MM.1S (cell line): ENCODE measurements at regions not wholly inside any gene's neighbourhood (a gene's known extent, or its start where the extent isn't known, plus 50 kb on each side); places are given as distances from the start of the nearest gene placed in this dataset.

Experiments used
- EZH2 ChIP-seq: fragments of 300-600 bp; sonication (generic); optimal IDR thresholded peaks from 2 replicates; pipeline ENCODE3; 2017; ENCODE audit warnings: low read depth, mild to moderate bottlenecking, antibody characterized with exemption, low read length, mixed read lengths
- EZH2phosphoT487 ChIP-seq: fragments of 300-600 bp; sonication (generic); IDR thresholded peaks from 2 replicates; pipeline ENCODE4 v1.6.1; 2018; ENCODE audit warnings: antibody characterized with exemption, low read length
- TF ChIP-seq, protein P1 (sequence below): fragments of 300-600 bp; sonication (generic); IDR thresholded peaks from 2 replicates; pipeline ENCODE4 v1.5.1; 2016; ENCODE audit warnings: antibody characterized with exemption, low read length, mixed read lengths

DNA sequence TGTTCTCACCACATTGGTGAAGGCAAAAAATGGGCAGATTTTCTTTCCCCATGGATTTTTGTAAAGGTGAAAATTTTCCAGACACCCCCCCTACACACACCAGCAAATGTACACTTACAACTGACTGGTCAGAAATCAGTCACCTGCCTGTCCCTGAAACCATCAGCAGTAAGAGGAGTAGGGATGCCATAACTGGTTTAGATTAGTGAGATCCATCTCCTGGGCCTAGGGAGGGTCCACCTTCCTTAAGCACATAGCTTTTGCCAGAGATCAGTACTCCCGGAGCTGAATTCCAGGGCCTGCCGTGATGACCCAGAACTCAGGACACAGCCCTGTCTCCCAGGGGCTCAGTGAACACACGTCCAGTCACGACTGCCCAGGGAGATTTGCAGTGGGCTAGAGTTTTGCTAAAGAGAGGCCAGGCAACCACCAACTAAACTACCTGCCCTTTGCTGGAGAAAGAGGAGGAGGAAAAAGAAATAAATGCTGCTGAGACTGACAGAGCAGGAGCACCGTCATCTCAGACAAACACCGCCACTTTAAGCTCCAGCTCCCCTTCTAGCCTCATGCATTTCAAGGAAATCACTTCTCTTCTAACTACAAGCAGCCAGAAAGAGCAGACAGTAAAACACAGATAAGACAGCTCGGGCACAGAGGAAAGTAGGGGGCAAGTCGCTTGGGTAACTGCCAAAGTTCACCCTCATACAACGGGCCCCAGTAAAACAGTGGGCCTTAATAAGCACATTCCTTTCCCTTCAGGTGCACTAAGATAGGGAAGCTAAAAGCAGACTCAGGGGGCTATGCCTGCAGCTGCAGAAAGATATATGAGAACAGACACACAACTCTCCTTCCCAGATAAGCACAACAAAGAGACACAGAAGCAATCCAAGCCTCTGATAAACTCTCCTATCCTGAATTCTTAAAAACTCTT lies 82.6 kb upstream of the SPTLC3 start:
- TF ChIP-seq, protein P1, sequence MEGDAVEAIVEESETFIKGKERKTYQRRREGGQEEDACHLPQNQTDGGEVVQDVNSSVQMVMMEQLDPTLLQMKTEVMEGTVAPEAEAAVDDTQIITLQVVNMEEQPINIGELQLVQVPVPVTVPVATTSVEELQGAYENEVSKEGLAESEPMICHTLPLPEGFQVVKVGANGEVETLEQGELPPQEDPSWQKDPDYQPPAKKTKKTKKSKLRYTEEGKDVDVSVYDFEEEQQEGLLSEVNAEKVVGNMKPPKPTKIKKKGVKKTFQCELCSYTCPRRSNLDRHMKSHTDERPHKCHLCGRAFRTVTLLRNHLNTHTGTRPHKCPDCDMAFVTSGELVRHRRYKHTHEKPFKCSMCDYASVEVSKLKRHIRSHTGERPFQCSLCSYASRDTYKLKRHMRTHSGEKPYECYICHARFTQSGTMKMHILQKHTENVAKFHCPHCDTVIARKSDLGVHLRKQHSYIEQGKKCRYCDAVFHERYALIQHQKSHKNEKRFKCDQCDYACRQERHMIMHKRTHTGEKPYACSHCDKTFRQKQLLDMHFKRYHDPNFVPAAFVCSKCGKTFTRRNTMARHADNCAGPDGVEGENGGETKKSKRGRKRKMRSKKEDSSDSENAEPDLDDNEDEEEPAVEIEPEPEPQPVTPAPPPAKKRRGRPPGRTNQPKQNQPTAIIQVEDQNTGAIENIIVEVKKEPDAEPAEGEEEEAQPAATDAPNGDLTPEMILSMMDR: no peak
- TF ChIP-seq EZH2phosphoT487 (no peak), EZH2 (no peak)
